HCT116 (cell line): ENCODE measurements at regions not wholly inside any gene's neighbourhood (a gene's known extent, or its start where the extent isn't known, plus 50 kb on each side); places are given as distances from the start of the nearest gene placed in this dataset.

Source experiments
- ATAC-seq: fragments of 200-7000 bp; cut with Tn5 transposase; 2 replicates; pipeline ENCODE4 v1.9.1; 2020; ENCODE audit warnings: mild to moderate bottlenecking, moderate library complexity
- BruUV-seq: library from RNA; stranded (reverse); fragments of 400-500 nt; replicated peaks from 2 replicates; lab custom pipeline; 2021; lab: Mats Ljungman, UMichigan
- CTCF ChIA-PET: fragments of 300-600 bp; sonication (Branson Sonifier 250); formaldehyde crosslinking; loops from one replicate; lab custom pipeline; 2021; ENCODE audit warnings: antibody characterized with exemption; lab: Charles Lee
- POLR2A ChIA-PET: fragments of 300-600, 350-600 bp; sonication (Branson Sonifier 250); formaldehyde crosslinking; loops from one replicate; lab custom pipeline; 2021; ENCODE audit warnings: antibody characterized with exemption; lab: Charles Lee
- RAD21 ChIA-PET, 2 experiments: fragments of 300-600 bp; sonication (Branson Sonifier 250); formaldehyde crosslinking; loops; one replicate each; lab custom pipeline; 2023; ENCODE audit warnings: low total read pairs in 2 of 2; ENCODE audit not compliant: uncharacterized antibody in 2 of 2, unreplicated experiment in 2 of 2, low non-redundant PET in 1 of 2; lab: Charles Lee
- DNase-seq: peaks from one replicate; pipeline ENCODE4 v3.0.0-alpha.2; 2010; ENCODE audit warnings: low read depth, low spot score
- H2AFZ ChIP-seq: fragments of 200-600 bp; shearing (Covaris generic), sonication (generic); 2 replicates; pipeline ENCODE4 v1.6.1; 2017; ENCODE audit warnings: low read depth, mixed run types, mixed read lengths, antibody characterized with exemption, low read length; ENCODE audit not compliant: poor library complexity, severe bottlenecking
- H3K27ac ChIP-seq: 2 replicates; pipeline ENCODE4 v1.5.1; 2012; ENCODE audit warnings: low read depth, low read length
- H3K27me3 ChIP-seq: fragments of 200-600 bp; sonication (generic); 2 replicates; pipeline ENCODE4 v1.6.1; 2016; ENCODE audit warnings: mixed run types, low read length, mixed read lengths; ENCODE audit not compliant: insufficient read depth
- H3K36me3 ChIP-seq, 2 experiments: fragments of 200-500 bp in 1 of 2; fragments of 200-600 bp in 1 of 2; sonication (Bioruptor generic) in 1 of 2; sonication (generic) in 1 of 2; 2 replicates each; pipeline versions ENCODE4 v1.5.1 to v1.6.1; 2014 to 2016; ENCODE audit warnings: low read length in 2 of 2, inconsistent platforms in 1 of 2, mixed read lengths in 1 of 2, mixed run types in 1 of 2; ENCODE audit not compliant: insufficient read depth in 2 of 2, control insufficient read depth in 1 of 2
- H3K4me1 ChIP-seq, 2 experiments: fragments of 200-600 bp in 1 of 2; sonication (generic) in 1 of 2; 2 replicates each; pipeline versions ENCODE4 v1.5.1 to v1.6.1; 2012 to 2017; ENCODE audit warnings: low read length in 2 of 2, inconsistent platforms in 1 of 2, mild to moderate bottlenecking in 1 of 2, mixed read lengths in 1 of 2, mixed run types in 1 of 2, moderate library complexity in 1 of 2; ENCODE audit not compliant: insufficient read depth in 2 of 2, control insufficient read depth in 1 of 2
- H3K4me2 ChIP-seq: fragments of 200-600 bp; sonication (generic); 2 replicates; pipeline ENCODE4 v1.6.1; 2017; ENCODE audit warnings: mixed run types, low read length, mixed read lengths
- H3K4me3 ChIP-seq, 2 experiments: fragments of 200-600 bp in 1 of 2; sonication (generic) in 1 of 2; replicated peaks in 1 of 2; 2 replicates each; pipeline ENCODE4 v1.5.1; 2011 to 2016; ENCODE audit warnings: low read length in 2 of 2, control low read depth in 1 of 2, low read depth in 1 of 2, mild to moderate bottlenecking in 1 of 2, mixed read lengths in 1 of 2, mixed run types in 1 of 2
- H3K79me2 ChIP-seq: fragments of 200-600 bp; sonication (generic); 2 replicates; pipeline ENCODE4 v1.6.1; 2017; ENCODE audit warnings: mild to moderate bottlenecking, mixed run types, low read length, moderate library complexity, mixed read lengths; ENCODE audit not compliant: insufficient read depth
- H3K9ac ChIP-seq: fragments of 200-600 bp; sonication (generic); 2 replicates; pipeline ENCODE4 v1.6.1; 2016; ENCODE audit warnings: low read length, mixed read lengths
- H3K9me2 ChIP-seq: fragments of 200-600 bp; sonication (generic), shearing (Covaris generic); 2 replicates; pipeline ENCODE4 v1.6.1; 2017; ENCODE audit warnings: mixed run types, mild to moderate bottlenecking, moderate library complexity; ENCODE audit not compliant: insufficient read depth
- H3K9me3 ChIP-seq, 2 experiments: fragments of 200-500 bp in 1 of 2; fragments of 200-600 bp in 1 of 2; sonication (Bioruptor generic) in 1 of 2; sonication (generic) in 1 of 2; 2 replicates each; pipeline ENCODE4 v1.6.1; 2014 to 2017; ENCODE audit warnings: low read length in 2 of 2, mixed read lengths in 2 of 2, inconsistent platforms in 1 of 2, low read depth in 1 of 2, mild to moderate bottlenecking in 1 of 2, mixed run types in 1 of 2, moderate library complexity in 1 of 2; ENCODE audit not compliant: control insufficient read depth in 1 of 2, insufficient read depth in 1 of 2
- H4K20me1 ChIP-seq: fragments of 200-600 bp; sonication (generic), shearing (Covaris generic); 2 replicates; pipeline ENCODE4 v1.6.1; 2017; ENCODE audit warnings: mixed run types, mild to moderate bottlenecking, moderate library complexity; ENCODE audit not compliant: insufficient read depth
- ATF3 ChIP-seq: IDR thresholded peaks from 2 replicates; pipeline ENCODE4 v1.6.1; 2012
- CEBPB ChIP-seq: IDR thresholded peaks from 2 replicates; pipeline ENCODE4 v1.6.1; 2012; ENCODE audit warnings: low read depth
- CTCF ChIP-seq, 3 experiments: fragments of 200-600 bp in 1 of 3; sonication (generic) in 1 of 3; IDR thresholded peaks in 2 of 3; conservative IDR thresholded peaks in 1 of 3; 2 replicates each; pipeline ENCODE4 v1.5.1; 2012 to 2017; ENCODE audit warnings: low read depth in 2 of 3, low read length in 2 of 3, antibody characterized with exemption in 1 of 3, borderline replicate concordance in 1 of 3, control low read depth in 1 of 3, mild to moderate bottlenecking in 1 of 3, mixed read lengths in 1 of 3, mixed run types in 1 of 3, moderate library complexity in 1 of 3; ENCODE audit not compliant: insufficient read depth in 1 of 3
- ELF1 ChIP-seq: IDR thresholded peaks from 2 replicates; pipeline ENCODE4 v1.6.1; 2012; ENCODE audit warnings: low read depth, borderline replicate concordance
- EZH2 ChIP-seq: fragments of 200-600 bp; sonication (generic); IDR thresholded peaks from 2 replicates; pipeline ENCODE4 v1.6.1; 2017; ENCODE audit warnings: antibody characterized with exemption, mixed run types
- EZH2phosphoT487 ChIP-seq: fragments of 200-600 bp; IDR thresholded peaks from 2 replicates; pipeline ENCODE4 v1.6.1; 2018; ENCODE audit warnings: antibody characterized with exemption, borderline replicate concordance
- FOSL1 ChIP-seq: IDR thresholded peaks from 2 replicates; pipeline ENCODE4 v1.6.1; 2012; ENCODE audit warnings: low read depth
- POLR2A ChIP-seq: IDR thresholded peaks from 2 replicates; pipeline ENCODE4 v1.7.0; 2011; ENCODE audit warnings: borderline replicate concordance; ENCODE audit not compliant: insufficient read depth, insufficient read length; ENCODE audit errors: extremely low read depth
- POLR2AphosphoS5 ChIP-seq: IDR thresholded peaks from 2 replicates; pipeline ENCODE4 v1.6.1; 2011; ENCODE audit warnings: mild to moderate bottlenecking, low read depth, low read length, moderate library complexity
- SIN3A ChIP-seq: IDR thresholded peaks from 2 replicates; pipeline ENCODE4 v1.6.1; 2012; ENCODE audit warnings: low read depth
- SP1 ChIP-seq: IDR thresholded peaks from 2 replicates; pipeline ENCODE4 v1.6.1; 2012; ENCODE audit warnings: low read depth
- SRF ChIP-seq: IDR thresholded peaks from 2 replicates; pipeline ENCODE4 v1.6.1; 2012; ENCODE audit warnings: low read depth
- YY1 ChIP-seq: IDR thresholded peaks from 2 replicates; pipeline ENCODE4 v1.6.1; 2011; ENCODE audit warnings: low read length, low read depth, moderate library complexity, mild to moderate bottlenecking; ENCODE audit not compliant: insufficient replicate concordance; ENCODE audit errors: extremely low read depth
- ZBTB33 ChIP-seq: IDR thresholded peaks from 2 replicates; pipeline ENCODE4 v1.6.1; 2011; ENCODE audit warnings: mild to moderate bottlenecking, low read length, moderate library complexity; ENCODE audit not compliant: insufficient replicate concordance; ENCODE audit errors: extremely low read depth
- ZFX ChIP-seq: fragments of 450-650 bp; IDR thresholded peaks from 2 replicates; pipeline ENCODE4 v1.6.1; 2017
- intact Hi-C: fragments of 100-400 bp; cut with micrococcal nuclease; formaldehyde crosslinking; loops from 2 replicates; pipeline ENCODE4 v1.10.0; 2022
- TF ChIP-seq, protein P1 (sequence below): IDR thresholded peaks from 2 replicates; pipeline ENCODE4 v1.6.1; 2012; ENCODE audit warnings: low read depth

GRCh38 chr2:15832030-15832709 lies 108.2 kb upstream of the MYCN start:
- POLR2A ChIA-PET = no interaction called here
- no peak for TF ChIP-seq SRF
- TF ChIP-seq EZH2 = no peak
- no peak for TF ChIP-seq SP1
- TF ChIP-seq SIN3A = no peak
- no peak for TF ChIP-seq YY1
- no peak for TF ChIP-seq POLR2A
- no peak for TF ChIP-seq ZFX
- no peak for TF ChIP-seq EZH2phosphoT487
- TF ChIP-seq CTCF (IDR thresholded peaks at IDR 0.05 in 2 of 3, conservative IDR thresholded peaks at IDR 0.05 in 1 of 3; ENCODE audit: borderline replicate concordance in 1 of 3, insufficient read depth in 1 of 3, low read depth in 2 of 3, low read length in 2 of 3) = no peak
- no peak for TF ChIP-seq POLR2AphosphoS5
- TF ChIP-seq FOSL1 = no peak
- TF ChIP-seq, protein P1, sequence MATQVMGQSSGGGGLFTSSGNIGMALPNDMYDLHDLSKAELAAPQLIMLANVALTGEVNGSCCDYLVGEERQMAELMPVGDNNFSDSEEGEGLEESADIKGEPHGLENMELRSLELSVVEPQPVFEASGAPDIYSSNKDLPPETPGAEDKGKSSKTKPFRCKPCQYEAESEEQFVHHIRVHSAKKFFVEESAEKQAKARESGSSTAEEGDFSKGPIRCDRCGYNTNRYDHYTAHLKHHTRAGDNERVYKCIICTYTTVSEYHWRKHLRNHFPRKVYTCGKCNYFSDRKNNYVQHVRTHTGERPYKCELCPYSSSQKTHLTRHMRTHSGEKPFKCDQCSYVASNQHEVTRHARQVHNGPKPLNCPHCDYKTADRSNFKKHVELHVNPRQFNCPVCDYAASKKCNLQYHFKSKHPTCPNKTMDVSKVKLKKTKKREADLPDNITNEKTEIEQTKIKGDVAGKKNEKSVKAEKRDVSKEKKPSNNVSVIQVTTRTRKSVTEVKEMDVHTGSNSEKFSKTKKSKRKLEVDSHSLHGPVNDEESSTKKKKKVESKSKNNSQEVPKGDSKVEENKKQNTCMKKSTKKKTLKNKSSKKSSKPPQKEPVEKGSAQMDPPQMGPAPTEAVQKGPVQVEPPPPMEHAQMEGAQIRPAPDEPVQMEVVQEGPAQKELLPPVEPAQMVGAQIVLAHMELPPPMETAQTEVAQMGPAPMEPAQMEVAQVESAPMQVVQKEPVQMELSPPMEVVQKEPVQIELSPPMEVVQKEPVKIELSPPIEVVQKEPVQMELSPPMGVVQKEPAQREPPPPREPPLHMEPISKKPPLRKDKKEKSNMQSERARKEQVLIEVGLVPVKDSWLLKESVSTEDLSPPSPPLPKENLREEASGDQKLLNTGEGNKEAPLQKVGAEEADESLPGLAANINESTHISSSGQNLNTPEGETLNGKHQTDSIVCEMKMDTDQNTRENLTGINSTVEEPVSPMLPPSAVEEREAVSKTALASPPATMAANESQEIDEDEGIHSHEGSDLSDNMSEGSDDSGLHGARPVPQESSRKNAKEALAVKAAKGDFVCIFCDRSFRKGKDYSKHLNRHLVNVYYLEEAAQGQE = no peak
- TF ChIP-seq ATF3 = no peak
- TF ChIP-seq ELF1 = no peak
- TF ChIP-seq CEBPB = no peak
- no peak for TF ChIP-seq ZBTB33
- H3K4me1 ChIP-seq = no peaks in the 10 kb centered on the region
- no peak overlapping the region for H3K4me2 ChIP-seq
- no peak overlapping the region for H3K9ac ChIP-seq
- no peak for ATAC-seq
- no peak overlapping the region for H3K4me3 ChIP-seq
- BruUV-seq = no TSS peak
- RAD21 ChIA-PET = no interaction called here
- no peaks in the 10 kb centered on the region for H3K79me2 ChIP-seq
- intact Hi-C loops = no loop called here
- 0 out of 2 replicates have a peak, but pooled peaks cover 3% of the 10 kb centered on the region for H3K27me3 ChIP-seq
- no peaks in the 10 kb centered on the region for H3K9me2 ChIP-seq
- no peak for DNase-seq
- no peaks in the 10 kb centered on the region for H4K20me1 ChIP-seq
- H3K36me3 ChIP-seq = no peaks in the 10 kb centered on the region
- no peak overlapping the region for H3K27ac ChIP-seq
- H3K9me3 ChIP-seq = no peaks in the 10 kb centered on the region
- CTCF ChIA-PET = no interaction called here
- H2AFZ ChIP-seq = no peak overlapping the region
